ENCODE measurements at regions not wholly inside any gene's neighbourhood (a gene's known extent, or its start where the extent isn't known, plus 50 kb on each side); places are given as distances from the start of the nearest gene placed in this dataset.

DNA sequence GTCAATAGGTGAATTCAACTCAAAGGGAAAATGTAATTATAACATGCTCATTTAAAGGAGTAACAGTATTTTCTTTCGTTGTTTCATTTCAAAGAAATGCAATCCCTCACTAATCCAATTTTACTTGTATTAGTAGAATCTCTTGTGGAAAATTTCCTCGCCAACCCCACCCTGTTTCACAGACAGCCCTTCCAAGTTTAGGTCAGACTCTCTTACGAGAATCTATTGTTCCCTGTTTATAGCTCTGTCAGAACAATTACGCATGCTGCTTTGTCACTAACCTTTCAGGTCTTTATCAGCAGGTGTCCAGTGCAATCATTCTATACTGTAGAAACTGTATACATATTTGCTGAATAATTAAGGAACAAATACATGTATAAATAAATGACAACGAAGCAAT, 657.8 kb upstream of the LINC00305 start:
- Histone ChIP-seq H3K27ac (no peak overlapping the region), H3K36me3 (replicated peaks; ENCODE audit: insufficient read depth, low read depth) (no peaks in the 10 kb centered on the region), H4K20me1 (ENCODE audit: insufficient read depth, poor library complexity, severe bottlenecking) (no peaks in the 10 kb centered on the region), H2AFZ (no peak overlapping the region), H3K79me2 (no peaks in the 10 kb centered on the region), H3K9me3 (ENCODE audit: low read depth) (no peaks in the 10 kb centered on the region), H3K27me3 (no peaks in the 10 kb centered on the region), H3K4me1 (ENCODE audit: insufficient read depth) (no peaks in the 10 kb centered on the region), H3K4me2 (no peak overlapping the region), H3K4me3 (no peak overlapping the region), H3K9me2 (replicated peaks; ENCODE audit: insufficient read depth) (no peaks in the 10 kb centered on the region)
- no peak for DNase-seq (ENCODE audit: low spot score)
- 87% methylated on average over 5 of the region's 5 CpGs for WGBS (ENCODE audit: low lambda C conversion rate, missing lambda C conversion rate)
- TF ChIP-seq, protein P1, sequence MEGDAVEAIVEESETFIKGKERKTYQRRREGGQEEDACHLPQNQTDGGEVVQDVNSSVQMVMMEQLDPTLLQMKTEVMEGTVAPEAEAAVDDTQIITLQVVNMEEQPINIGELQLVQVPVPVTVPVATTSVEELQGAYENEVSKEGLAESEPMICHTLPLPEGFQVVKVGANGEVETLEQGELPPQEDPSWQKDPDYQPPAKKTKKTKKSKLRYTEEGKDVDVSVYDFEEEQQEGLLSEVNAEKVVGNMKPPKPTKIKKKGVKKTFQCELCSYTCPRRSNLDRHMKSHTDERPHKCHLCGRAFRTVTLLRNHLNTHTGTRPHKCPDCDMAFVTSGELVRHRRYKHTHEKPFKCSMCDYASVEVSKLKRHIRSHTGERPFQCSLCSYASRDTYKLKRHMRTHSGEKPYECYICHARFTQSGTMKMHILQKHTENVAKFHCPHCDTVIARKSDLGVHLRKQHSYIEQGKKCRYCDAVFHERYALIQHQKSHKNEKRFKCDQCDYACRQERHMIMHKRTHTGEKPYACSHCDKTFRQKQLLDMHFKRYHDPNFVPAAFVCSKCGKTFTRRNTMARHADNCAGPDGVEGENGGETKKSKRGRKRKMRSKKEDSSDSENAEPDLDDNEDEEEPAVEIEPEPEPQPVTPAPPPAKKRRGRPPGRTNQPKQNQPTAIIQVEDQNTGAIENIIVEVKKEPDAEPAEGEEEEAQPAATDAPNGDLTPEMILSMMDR (IDR thresholded peaks at IDR 0.05; ENCODE audit: poor library complexity), result no peak
- TF ChIP-seq EZH2 (IDR thresholded peaks at IDR 0.05; ENCODE audit: borderline replicate concordance) (no peak), EZH2phosphoT487 (IDR thresholded peaks at IDR 0.05; ENCODE audit: low read depth, severe bottlenecking, unreplicated experiment) (no peak)

DNA sequence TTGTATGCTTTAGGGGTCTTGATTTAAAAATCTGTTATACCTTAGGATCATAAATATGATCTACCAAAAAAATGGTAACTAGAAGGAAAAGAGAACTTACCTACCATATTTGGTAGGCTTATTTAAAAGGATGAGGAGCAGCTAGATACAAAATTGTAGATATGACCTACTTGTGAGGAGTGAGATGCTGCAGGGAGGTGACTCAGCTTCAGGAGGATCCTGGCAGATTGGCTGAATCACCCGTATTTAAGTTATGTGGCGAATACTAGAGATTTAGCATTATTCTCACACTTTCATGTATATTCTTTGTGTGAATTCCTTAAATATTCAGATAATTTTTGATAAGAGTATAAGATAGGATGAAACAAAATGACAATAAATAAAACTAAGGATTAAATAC, 657.3 kb upstream of the LINC00305 start:
- no peak overlapping the region for H2AFZ ChIP-seq
- H3K79me2 ChIP-seq, result no peaks in the 10 kb centered on the region
- no peaks in the 10 kb centered on the region for H3K36me3 ChIP-seq (replicated peaks; ENCODE audit: insufficient read depth, low read depth)
- no peak for DNase-seq (ENCODE audit: low spot score)
- no peak overlapping the region for H3K4me3 ChIP-seq
- no peak overlapping the region for H3K27ac ChIP-seq
- 92% methylated on average over 2 of the region's 2 CpGs for WGBS (ENCODE audit: low lambda C conversion rate, missing lambda C conversion rate)
- H3K27me3 ChIP-seq, result no peaks in the 10 kb centered on the region
- no peak for TF ChIP-seq EZH2phosphoT487 (IDR thresholded peaks at IDR 0.05; ENCODE audit: low read depth, severe bottlenecking, unreplicated experiment)
- TF ChIP-seq, protein P1 (IDR thresholded peaks at IDR 0.05; ENCODE audit: poor library complexity), result no peak
- no peak for TF ChIP-seq EZH2 (IDR thresholded peaks at IDR 0.05; ENCODE audit: borderline replicate concordance)
- no peaks in the 10 kb centered on the region for H3K9me2 ChIP-seq (replicated peaks; ENCODE audit: insufficient read depth)
- H3K4me2 ChIP-seq, result no peak overlapping the region
- H4K20me1 ChIP-seq (ENCODE audit: insufficient read depth, poor library complexity, severe bottlenecking), result no peaks in the 10 kb centered on the region
- no peaks in the 10 kb centered on the region for H3K4me1 ChIP-seq (ENCODE audit: insufficient read depth)
- H3K9me3 ChIP-seq (ENCODE audit: low read depth), result no peaks in the 10 kb centered on the region

DNA sequence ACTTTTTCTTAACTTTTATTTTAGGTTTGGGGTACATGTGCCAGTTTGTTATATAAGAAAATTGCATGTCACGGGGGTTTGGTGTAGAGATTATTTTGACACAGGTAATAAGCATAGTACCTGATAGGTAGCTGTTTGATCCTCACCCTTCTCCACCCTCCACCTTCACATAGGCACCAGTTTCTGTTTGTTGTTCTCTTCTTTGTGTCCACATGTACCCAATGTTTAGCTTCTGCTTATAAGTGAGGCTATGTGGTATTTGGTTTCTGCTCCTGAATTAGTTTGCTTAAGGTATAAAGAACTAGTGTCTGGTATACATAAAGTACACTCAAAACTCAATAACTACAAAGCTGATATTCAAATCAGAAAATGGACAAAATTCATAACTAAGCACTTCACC, 654.6 kb upstream of the LINC00305 start:
- H3K27me3 ChIP-seq, result no peaks in the 10 kb centered on the region
- H3K79me2 ChIP-seq, result no peaks in the 10 kb centered on the region
- H2AFZ ChIP-seq, result no peak overlapping the region
- no peaks in the 10 kb centered on the region for H3K4me1 ChIP-seq (ENCODE audit: insufficient read depth)
- no peaks in the 10 kb centered on the region for H4K20me1 ChIP-seq (ENCODE audit: insufficient read depth, poor library complexity, severe bottlenecking)
- WGBS (ENCODE audit: low lambda C conversion rate, missing lambda C conversion rate), result 74% methylated on average over 1 of the region's 1 CpG
- no peak overlapping the region for H3K4me3 ChIP-seq
- no peak overlapping the region for H3K27ac ChIP-seq
- H3K36me3 ChIP-seq (replicated peaks; ENCODE audit: insufficient read depth, low read depth), result no peaks in the 10 kb centered on the region
- H3K9me3 ChIP-seq (ENCODE audit: low read depth), result no peaks in the 10 kb centered on the region
- H3K9me2 ChIP-seq (replicated peaks; ENCODE audit: insufficient read depth), result no peaks in the 10 kb centered on the region
- H3K4me2 ChIP-seq, result no peak overlapping the region
- DNase-seq (ENCODE audit: low spot score), result no peak
- TF ChIP-seq EZH2 (IDR thresholded peaks at IDR 0.05; ENCODE audit: borderline replicate concordance) (no peak), EZH2phosphoT487 (IDR thresholded peaks at IDR 0.05; ENCODE audit: low read depth, severe bottlenecking, unreplicated experiment) (no peak)
- TF ChIP-seq, protein P1 (IDR thresholded peaks at IDR 0.05; ENCODE audit: poor library complexity), result no peak

DNA sequence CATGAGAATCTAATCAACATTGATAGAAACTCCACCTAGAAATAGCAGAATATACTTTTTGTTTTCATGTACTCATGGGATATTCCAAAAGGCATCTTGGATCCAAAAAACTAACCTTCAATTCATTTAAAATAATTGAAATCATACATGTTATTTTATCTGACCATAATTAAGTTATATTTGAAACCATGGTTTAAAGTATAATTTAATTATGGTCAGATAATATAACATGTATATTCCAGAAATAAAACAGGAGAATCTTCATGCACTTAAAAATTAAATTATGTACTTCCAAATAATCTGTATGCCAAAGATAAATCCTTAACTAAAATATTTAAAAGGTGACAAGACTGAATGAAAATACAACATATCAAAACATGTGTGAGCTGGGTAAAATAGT, 651.3 kb upstream of the LINC00305 start:
- Histone ChIP-seq H3K4me2 (no peak overlapping the region), H3K79me2 (no peaks in the 10 kb centered on the region), H4K20me1 (ENCODE audit: insufficient read depth, poor library complexity, severe bottlenecking) (no peaks in the 10 kb centered on the region), H3K4me1 (ENCODE audit: insufficient read depth) (no peaks in the 10 kb centered on the region), H3K9me2 (replicated peaks; ENCODE audit: insufficient read depth) (no peaks in the 10 kb centered on the region), H2AFZ (no peak overlapping the region), H3K27me3 (no peaks in the 10 kb centered on the region), H3K4me3 (no peak overlapping the region), H3K9me3 (ENCODE audit: low read depth) (no peaks in the 10 kb centered on the region), H3K36me3 (replicated peaks; ENCODE audit: insufficient read depth, low read depth) (no peaks in the 10 kb centered on the region), H3K27ac (no peak overlapping the region)
- no peak for DNase-seq (ENCODE audit: low spot score)
- TF ChIP-seq EZH2phosphoT487 (IDR thresholded peaks at IDR 0.05; ENCODE audit: low read depth, severe bottlenecking, unreplicated experiment), result no peak
- TF ChIP-seq, protein P1 (IDR thresholded peaks at IDR 0.05; ENCODE audit: poor library complexity), result no peak
- no peak for TF ChIP-seq EZH2 (IDR thresholded peaks at IDR 0.05; ENCODE audit: borderline replicate concordance)

All from hepatocyte (in vitro differentiated cells).